Stomach (tissue), 8 donors: ENCODE measurements at regions not wholly inside any gene's neighbourhood (a gene's known extent, or its start where the extent isn't known, plus 50 kb on each side); places are given as distances from the start of the nearest gene placed in this dataset.

ENCODE experiments used
- DNase-seq, 2 donors: peaks; one replicate each; pipeline versions ENCODE4 v3.0.0 to v3.0.0-alpha.2; 2013 to 2019
- H3K27ac ChIP-seq, 5 donors: fragments of 200-600 bp in 4 of 5; sonication (generic) in 4 of 5; one replicate each; pipeline ENCODE4 v1.5.1; 2013 to 2019; ENCODE audit warnings: mild to moderate bottlenecking in 1 of 5, moderate library complexity in 1 of 5
- H3K27me3 ChIP-seq, 3 donors: fragments of 200-600 bp; sonication (generic); one replicate each; pipeline ENCODE4 v1.5.1; 2017 to 2019; ENCODE audit warnings: mixed run types in 1 of 3
- H3K36me3 ChIP-seq, 4 donors: fragments of 200-600 bp; sonication (generic); 1 replicate in 3 of 4; 2 replicates in 1 of 4; pipeline ENCODE4 v1.5.1; 2016 to 2019
- H3K4me1 ChIP-seq, 4 donors: fragments of 200-600 bp; sonication (generic); one replicate each; pipeline ENCODE4 v1.5.1; 2016 to 2019
- H3K4me3 ChIP-seq, 4 donors: fragments of 200-600 bp; sonication (generic) in 3 of 4; one replicate each; pipeline ENCODE4 v1.5.1; 2016 to 2019; ENCODE audit warnings: mild to moderate bottlenecking in 1 of 4
- H3K9me3 ChIP-seq, 4 donors: fragments of 200-600 bp; sonication (generic); one replicate each; pipeline ENCODE4 v1.5.1; 2016 to 2019
- CTCF ChIP-seq, 7 experiments: fragments of 450-650 bp in 4 of 7; fragments of 200-600 bp in 3 of 7; sonication (generic) in 3 of 7; IDR thresholded peaks; one replicate each; pipeline ENCODE4 v1.5.1; 2016 to 2019; ENCODE audit warnings: antibody characterized with exemption in 7 of 7, control low read depth in 2 of 7, mild to moderate bottlenecking in 1 of 7
- EP300 ChIP-seq: sonication (generic); formaldehyde crosslinking; IDR thresholded peaks from one replicate; pipeline ENCODE4 v1.6.1; 2017; ENCODE audit warnings: antibody characterized with exemption
- POLR2A ChIP-seq, 4 donors: fragments of 450-650 bp; IDR thresholded peaks; one replicate each; pipeline ENCODE4 v1.6.1; 2016; ENCODE audit warnings: antibody characterized with exemption in 4 of 4, control low read depth in 2 of 4, mild to moderate bottlenecking in 1 of 4, moderate library complexity in 1 of 4
- POLR2AphosphoS5 ChIP-seq, 3 donors: sonication (generic); formaldehyde crosslinking; IDR thresholded peaks; one replicate each; pipeline ENCODE4 v1.6.1; 2016; ENCODE audit warnings: antibody characterized with exemption in 3 of 3
- WGBS, 5 donors: extraction: QIAGEN DNeasy Blood & Tissue Kit in 3 of 5; methylation state at CpG; one replicate each; pipeline versions ENCODE4 v1.1.5 to v1.1.7; 2013 to 2018; 5-methylcytosine and 5-hydroxymethylcytosine counted together
- intact Hi-C: fragments of 100-400 bp; cut with DNase I; formaldehyde crosslinking; loops from one replicate; pipeline ENCODE4 v1.15.1; 2023; ENCODE audit warnings: low total_unique reads
- donor health status: healthy with polysubstance abuse.
- donor health status: Bipolar disorder and iron deficiency.
- donor health status: healthy.

- intact Hi-C loops, result no loop called here
- no peak for TF ChIP-seq POLR2A (IDR thresholded peaks at IDR 0.05)
- H3K4me3 ChIP-seq, result no peak overlapping the region
- H3K9me3 ChIP-seq, result no peaks in the 10 kb centered on the region
- H3K27ac ChIP-seq, result no peak overlapping the region
- DNase-seq, result no peak
- no peaks in the 10 kb centered on the region for H3K36me3 ChIP-seq
- H3K4me1 ChIP-seq, result peaks cover 0 to 3% (median 0%) of the 10 kb centered on the region in 4 donors
- 69 to 78% (median 72%) methylated on average over 8 of the region's 8 CpGs for WGBS, 5 donors
- H3K27me3 ChIP-seq, result no peaks in the 10 kb centered on the region
Measured at GRCh38 chr16:73418051-73418450, 370.1 kb upstream of the ZFHX3 start.

GRCh38 chr16:73415286-73415685 lies 367.4 kb upstream of the ZFHX3 start:
- Histone ChIP-seq H3K27ac (no peak overlapping the region), H3K4me3 (no peak overlapping the region), H3K27me3 (no peaks in the 10 kb centered on the region), H3K9me3 (no peaks in the 10 kb centered on the region), H3K4me1 (peaks cover 0 to 3% (median 0%) of the 10 kb centered on the region in 4 donors), H3K36me3 (no peaks in the 10 kb centered on the region)
- TF ChIP-seq POLR2A (IDR thresholded peaks at IDR 0.05) (no peak), EP300 (no peak), CTCF (IDR thresholded peaks at IDR 0.05) (no peak), POLR2AphosphoS5 (IDR thresholded peaks at IDR 0.05) (no peak)
- intact Hi-C loops, result no loop called here
- WGBS, 5 donors, result 29 to 66% (median 54%) methylated on average over 1 of the region's 1 CpG
- no peak for DNase-seq

GRCh38 chr16:73414638-73415037 lies 366.7 kb upstream of the ZFHX3 start:
- no peak overlapping the region for H3K4me3 ChIP-seq
- H3K9me3 ChIP-seq, result no peaks in the 10 kb centered on the region
- intact Hi-C loops, result no loop called here
- 63 to 78% (median 70%) methylated on average over 5 of the region's 5 CpGs for WGBS, 5 donors
- TF ChIP-seq CTCF (IDR thresholded peaks at IDR 0.05) (no peak), POLR2A (IDR thresholded peaks at IDR 0.05) (no peak), EP300 (no peak), POLR2AphosphoS5 (IDR thresholded peaks at IDR 0.05) (no peak)
- no peak for DNase-seq
- no peak overlapping the region for H3K27ac ChIP-seq
- no peaks in the 10 kb centered on the region for H3K36me3 ChIP-seq
- H3K27me3 ChIP-seq, result no peaks in the 10 kb centered on the region
- peaks cover 0 to 3% (median 0%) of the 10 kb centered on the region in 4 donors for H3K4me1 ChIP-seq

- TF ChIP-seq CTCF (IDR thresholded peaks at IDR 0.05) (no peak), EP300 (no peak), POLR2A (IDR thresholded peaks at IDR 0.05) (no peak), POLR2AphosphoS5 (IDR thresholded peaks at IDR 0.05) (no peak)
- DNase-seq, result no peak
- Histone ChIP-seq H3K4me3 (no peak overlapping the region), H3K36me3 (no peaks in the 10 kb centered on the region), H3K9me3 (no peaks in the 10 kb centered on the region), H3K4me1 (peaks cover 0 to 3% (median 0%) of the 10 kb centered on the region in 4 donors), H3K27me3 (no peaks in the 10 kb centered on the region), H3K27ac (no peak overlapping the region)
- intact Hi-C loops, result no loop called here
- 87 to 90% (median 88%) methylated on average over 1 of the region's 1 CpG for WGBS, 5 donors
Measured at GRCh38 chr16:73413830-73414190, 365.9 kb upstream of the ZFHX3 start.

- H3K4me1 ChIP-seq, result no peaks in the 10 kb centered on the region
- DNase-seq, result no peak
- intact Hi-C loops, result no loop called here
- H3K27me3 ChIP-seq, result no peaks in the 10 kb centered on the region
- H3K4me3 ChIP-seq, result no peak overlapping the region
- no peaks in the 10 kb centered on the region for H3K9me3 ChIP-seq
- no peak overlapping the region for H3K27ac ChIP-seq
- WGBS, 5 donors, result 81 to 88% (median 82%) methylated on average over 6 of the region's 6 CpGs
- TF ChIP-seq POLR2A (IDR thresholded peaks at IDR 0.05) (no peak), POLR2AphosphoS5 (IDR thresholded peaks at IDR 0.05) (no peak)
- H3K36me3 ChIP-seq, result no peaks in the 10 kb centered on the region
Measured at GRCh38 chr16:73413091-73413829, 365.3 kb upstream of the ZFHX3 start.
